ENCODE measurements at regions not wholly inside any gene's neighbourhood (a gene's known extent, or its start where the extent isn't known, plus 50 kb on each side); places are given as distances from the start of the nearest gene placed in this dataset.

GRCh38 chr11:45076761-45077160, 69.7 kb upstream of the PRDM11 start:
- DNase-seq (ENCODE audit: low spot score in 2 of 2) = no peak
- no peaks in the 10 kb centered on the region for H3K27me3 ChIP-seq

GRCh38 chr11:45078236-45079074, 68.0 kb upstream of the PRDM11 start:
- no peak for TF ChIP-seq CTCF (IDR thresholded peaks at IDR 0.05)
- no peak overlapping the region for H3K4me3 ChIP-seq
- DNase-seq (ENCODE audit: low spot score in 2 of 2) = no peak
- H3K4me1 ChIP-seq = no peaks in the 10 kb centered on the region
- intact Hi-C loops (cut with DNase I) = no loop called here
- H3K27me3 ChIP-seq = no peaks in the 10 kb centered on the region
- no peaks in the 10 kb centered on the region for H3K9me3 ChIP-seq
- H3K27ac ChIP-seq = no peak overlapping the region
- no peaks in the 10 kb centered on the region for H3K36me3 ChIP-seq

More at GRCh38 chr11:45076761-45077160, 69.7 kb upstream of the PRDM11 start:
- no peak for TF ChIP-seq CTCF (IDR thresholded peaks at IDR 0.05)
- Histone ChIP-seq H3K4me1 (no peaks in the 10 kb centered on the region), H3K27ac (no peak overlapping the region), H3K4me3 (no peak overlapping the region), H3K9me3 (no peaks in the 10 kb centered on the region), H3K36me3 (no peaks in the 10 kb centered on the region)
- intact Hi-C loops (cut with DNase I) = no loop called here

- Histone ChIP-seq H3K27ac (no peak overlapping the region), H3K4me1 (no peaks in the 10 kb centered on the region), H3K4me3 (no peak overlapping the region), H3K9me3 (no peaks in the 10 kb centered on the region), H3K27me3 (no peaks in the 10 kb centered on the region), H3K36me3 (no peaks in the 10 kb centered on the region)
- DNase-seq (ENCODE audit: low spot score in 2 of 2) = no peak
- intact Hi-C loops (cut with DNase I) = no loop called here
- TF ChIP-seq CTCF (IDR thresholded peaks at IDR 0.05) = no peak
These were observed 67.4 kb upstream of the PRDM11 start for GRCh38 chr11:45079075-45079444.

GRCh38 chr11:45079567-45079942, 66.9 kb upstream of the PRDM11 start:
- Histone ChIP-seq H3K4me1 (no peaks in the 10 kb centered on the region), H3K27ac (no peak overlapping the region), H3K9me3 (no peaks in the 10 kb centered on the region), H3K36me3 (no peaks in the 10 kb centered on the region), H3K27me3 (no peaks in the 10 kb centered on the region), H3K4me3 (no peak overlapping the region)
- intact Hi-C loops (cut with DNase I) = no loop called here
- DNase-seq (ENCODE audit: low spot score in 2 of 2) = no peak
- TF ChIP-seq CTCF (IDR thresholded peaks at IDR 0.05) = no peak

GRCh38 chr11:45079943-45080719, 66.3 kb upstream of the PRDM11 start:
- Histone ChIP-seq H3K4me3 (no peak overlapping the region), H3K27me3 (no peaks in the 10 kb centered on the region), H3K9me3 (no peaks in the 10 kb centered on the region), H3K36me3 (no peaks in the 10 kb centered on the region), H3K4me1 (no peaks in the 10 kb centered on the region), H3K27ac (no peak overlapping the region)
- DNase-seq (ENCODE audit: low spot score in 2 of 2) = no peak
- TF ChIP-seq CTCF (IDR thresholded peaks at IDR 0.05) = no peak
- intact Hi-C loops (cut with DNase I) = no loop called here

All from ascending aorta (tissue), 2 donors.